Tibial artery (tissue), 4 donors: ENCODE measurements at regions not wholly inside any gene's neighbourhood (a gene's known extent, or its start where the extent isn't known, plus 50 kb on each side); places are given as distances from the start of the nearest gene placed in this dataset.

Source experiments
- DNase-seq, 2 donors: peaks; one replicate each; pipeline ENCODE4 v3.0.0-alpha.2; 2019
- H3K27ac ChIP-seq, 2 donors: fragments of 200-600 bp; sonication (generic) in 1 of 2; 1 replicate in 1 of 2; 2 replicates in 1 of 2; pipeline ENCODE4 v1.5.1; 2018 to 2019; ENCODE audit warnings: mild to moderate bottlenecking in 1 of 2
- H3K27me3 ChIP-seq, 2 donors: fragments of 200-600 bp; sonication (generic) in 1 of 2; one replicate each; pipeline versions ENCODE4 v1.5.1 to v1.6.0; 2016 to 2019
- H3K36me3 ChIP-seq, 3 donors: fragments of 200-600 bp; sonication (generic) in 2 of 3; one replicate each; pipeline ENCODE4 v1.5.1; 2016 to 2019; ENCODE audit warnings: mild to moderate bottlenecking in 2 of 3
- H3K4me1 ChIP-seq, 4 donors: fragments of 200-600 bp; sonication (generic) in 2 of 4; 1 replicate in 3 of 4; 2 replicates in 1 of 4; pipeline ENCODE4 v1.5.1; 2016 to 2019
- H3K4me3 ChIP-seq, 2 donors: fragments of 200-600 bp; sonication (generic) in 1 of 2; 1 replicate in 1 of 2; 2 replicates in 1 of 2; pipeline ENCODE4 v1.5.1; 2018 to 2019; ENCODE audit warnings: mild to moderate bottlenecking in 2 of 2
- H3K9me3 ChIP-seq, 3 donors: fragments of 200-600 bp; sonication (generic) in 1 of 3; one replicate each; pipeline ENCODE4 v1.5.1; 2016 to 2019
- CTCF ChIP-seq, 2 experiments: fragments of 200-600 bp in 1 of 2; fragments of 450-650 bp in 1 of 2; IDR thresholded peaks; one replicate each; pipeline ENCODE4 v1.5.1; 2017 to 2019; ENCODE audit warnings: antibody characterized with exemption in 2 of 2, mild to moderate bottlenecking in 1 of 2, moderate library complexity in 1 of 2
- intact Hi-C: fragments of 100-400 bp; cut with DNase I; formaldehyde crosslinking; loops from one replicate; pipeline ENCODE4 v1.15.0; 2023; ENCODE audit warnings: low total_unique reads

DNA sequence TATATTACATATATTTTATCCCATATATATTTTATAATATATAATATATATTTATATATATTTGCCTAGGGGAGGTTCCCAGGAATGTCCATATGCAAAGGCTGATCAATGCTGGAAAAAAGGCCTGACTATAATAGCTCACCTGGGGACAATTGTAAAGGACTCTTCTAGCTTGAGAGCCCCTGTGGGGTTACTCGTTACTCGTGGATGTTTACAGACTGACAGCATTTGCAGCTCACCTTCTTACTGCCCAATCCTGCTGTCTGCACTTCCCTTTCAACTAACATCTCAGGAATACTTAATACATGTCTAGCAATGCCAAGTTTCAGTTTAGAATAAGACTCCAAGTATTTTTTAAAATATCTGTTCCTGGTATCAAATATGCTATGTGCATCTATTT is 1365.4 kb upstream of the RAG2 start:
- H3K4me3 ChIP-seq: no peak overlapping the region
- no peak overlapping the region for H3K27ac ChIP-seq
- TF ChIP-seq CTCF (IDR thresholded peaks at IDR 0.05): no peak
- H3K4me1 ChIP-seq: no peaks in the 10 kb centered on the region
- H3K36me3 ChIP-seq: no peaks in the 10 kb centered on the region
- H3K27me3 ChIP-seq: no peaks in the 10 kb centered on the region
- no peaks in the 10 kb centered on the region for H3K9me3 ChIP-seq
- DNase-seq: no peak
- intact Hi-C loops: no loop called here

- no peak for TF ChIP-seq CTCF (IDR thresholded peaks at IDR 0.05)
- H3K36me3 ChIP-seq: no peaks in the 10 kb centered on the region
- no peak overlapping the region for H3K4me3 ChIP-seq
- intact Hi-C loops: no loop called here
- H3K27ac ChIP-seq: no peak overlapping the region
- H3K27me3 ChIP-seq: no peaks in the 10 kb centered on the region
- no peak for DNase-seq
- H3K4me1 ChIP-seq: no peaks in the 10 kb centered on the region
- no peaks in the 10 kb centered on the region for H3K9me3 ChIP-seq
These were observed 1359.7 kb upstream of the RAG2 start for GRCh38 chr11:37957717-37958116.

GRCh38 chr11:37951996-37952395 is 1354.0 kb upstream of the RAG2 start:
- Histone ChIP-seq H3K4me1 (no peaks in the 10 kb centered on the region), H3K9me3 (no peaks in the 10 kb centered on the region), H3K27me3 (no peaks in the 10 kb centered on the region), H3K36me3 (no peaks in the 10 kb centered on the region), H3K27ac (no peak overlapping the region), H3K4me3 (no peak overlapping the region)
- DNase-seq: no peak
- intact Hi-C loops: no loop called here
- TF ChIP-seq CTCF (IDR thresholded peaks at IDR 0.05): no peak

- intact Hi-C loops: no loop called here
These were observed 1350.2 kb upstream of the RAG2 start for GRCh38 chr11:37948258-37948657.

GRCh38 chr11:37947821-37948220 is 1349.8 kb upstream of the RAG2 start:
- H3K4me3 ChIP-seq: no peak overlapping the region
- peaks cover 0 to 7% (median 5%) of the 10 kb centered on the region in 3 donors for H3K9me3 ChIP-seq
- intact Hi-C loops: no loop called here
- H3K27ac ChIP-seq: no peak overlapping the region
- no peak for TF ChIP-seq CTCF (IDR thresholded peaks at IDR 0.05)
- no peaks in the 10 kb centered on the region for H3K36me3 ChIP-seq
- no peak for DNase-seq
- H3K27me3 ChIP-seq: no peaks in the 10 kb centered on the region
- no peaks in the 10 kb centered on the region for H3K4me1 ChIP-seq

More at GRCh38 chr11:37948258-37948657, 1350.2 kb upstream of the RAG2 start:
- Histone ChIP-seq H3K4me1 (no peaks in the 10 kb centered on the region), H3K27ac (no peak overlapping the region), H3K9me3 (peaks cover 0 to 7% (median 5%) of the 10 kb centered on the region in 3 donors), H3K4me3 (no peak overlapping the region), H3K36me3 (no peaks in the 10 kb centered on the region), H3K27me3 (no peaks in the 10 kb centered on the region)
- TF ChIP-seq CTCF (IDR thresholded peaks at IDR 0.05): no peak
- no peak for DNase-seq

GRCh38 chr11:37946155-37946766 is 1348.2 kb upstream of the RAG2 start:
- intact Hi-C loops: no loop called here
- H3K27ac ChIP-seq: no peak overlapping the region
- no peak overlapping the region for H3K4me3 ChIP-seq
- no peaks in the 10 kb centered on the region for H3K36me3 ChIP-seq
- H3K4me1 ChIP-seq: no peaks in the 10 kb centered on the region
- peaks cover 0 to 7% (median 5%) of the 10 kb centered on the region in 3 donors for H3K9me3 ChIP-seq
- no peak for DNase-seq
- peak; percentile 54 to 60 for TF ChIP-seq CTCF (IDR thresholded peaks at IDR 0.05)
- no peaks in the 10 kb centered on the region for H3K27me3 ChIP-seq
